NCI-H1048 (cell line): ENCODE measurements at regions not wholly inside any gene's neighbourhood (a gene's known extent, or its start where the extent isn't known, plus 50 kb on each side); places are given as distances from the start of the nearest gene placed in this dataset.

Experiments
- DNase-seq: peaks from one replicate; lab custom pipeline; 2025; lab: John Stamatoyannopoulos, UW

DNA sequence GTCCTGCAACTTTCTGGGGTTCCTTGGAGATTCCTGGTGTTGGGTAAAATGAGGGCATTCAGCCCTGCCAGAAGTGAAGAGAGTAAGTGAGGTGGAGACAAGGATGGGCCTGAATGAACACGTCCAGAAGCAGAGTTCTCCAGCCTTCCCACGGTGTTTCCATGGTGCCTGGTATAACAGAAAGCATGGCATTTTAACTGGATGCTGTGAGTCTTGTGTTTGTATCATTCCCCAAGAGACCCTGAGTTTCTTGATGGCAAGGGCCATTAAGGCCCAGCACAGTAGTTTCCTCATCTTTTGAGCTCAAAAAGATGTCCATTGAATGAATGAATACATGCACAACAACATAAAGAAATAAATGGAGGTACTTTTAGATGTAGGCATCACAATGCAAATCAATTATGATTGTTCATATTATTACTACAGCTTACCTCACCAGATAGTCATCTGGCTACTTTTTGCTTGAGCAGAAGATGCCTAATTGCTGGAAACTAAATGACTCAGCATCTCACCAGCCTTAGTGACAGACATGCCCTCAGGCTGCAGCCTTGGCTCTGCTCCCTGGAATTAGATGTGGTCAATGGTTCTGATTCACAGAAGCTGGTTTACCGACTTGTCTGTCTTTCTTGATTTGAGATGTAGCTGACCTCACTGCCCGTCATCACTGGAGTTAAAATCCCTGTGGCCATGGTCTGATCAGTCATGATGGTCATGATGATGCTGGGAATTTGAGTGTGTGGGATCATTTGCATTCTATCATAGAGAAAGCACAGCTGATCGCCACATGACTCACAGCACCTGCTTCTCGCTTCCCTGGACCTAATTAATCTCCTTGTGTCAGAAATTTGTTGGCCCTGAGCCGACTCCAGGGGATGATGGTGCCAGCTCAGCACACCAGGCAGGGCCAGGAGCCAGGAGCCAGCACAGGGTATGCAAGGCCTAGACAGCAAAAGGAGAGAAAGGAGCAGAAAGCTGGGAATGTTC, 83.9 kb downstream of the CXCL12 start:
- peak; percentile 74 for DNase-seq

GRCh38 chr10:44298713-44299112, 86.2 kb downstream of the CXCL12 start:
- DNase-seq, result no peak

DNA sequence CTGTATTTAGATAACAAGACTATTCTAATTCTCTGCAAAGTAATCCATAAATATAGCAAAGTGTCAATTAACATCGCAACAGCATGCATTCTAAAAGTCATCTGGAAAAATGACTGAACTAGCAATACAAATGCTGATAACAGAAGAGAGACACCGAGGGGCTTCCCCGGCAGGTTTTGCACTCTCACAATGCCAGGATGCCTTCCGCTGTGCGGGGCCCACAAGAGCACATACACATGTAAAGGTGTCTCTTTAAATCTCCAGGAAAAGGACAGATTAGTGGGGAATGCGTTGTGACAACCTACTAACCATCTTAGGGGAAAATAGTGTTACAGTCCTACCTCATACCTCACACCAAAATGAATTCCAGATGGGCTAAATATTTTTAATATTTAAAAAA, 86.9 kb downstream of the CXCL12 start:
- DNase-seq, result no peak

GRCh38 chr10:44295644-44296241, 89.2 kb downstream of the CXCL12 start:
- DNase-seq, result no peak

GRCh38 chr10:44294726-44295412, 90.0 kb downstream of the CXCL12 start:
- no peak for DNase-seq

DNA sequence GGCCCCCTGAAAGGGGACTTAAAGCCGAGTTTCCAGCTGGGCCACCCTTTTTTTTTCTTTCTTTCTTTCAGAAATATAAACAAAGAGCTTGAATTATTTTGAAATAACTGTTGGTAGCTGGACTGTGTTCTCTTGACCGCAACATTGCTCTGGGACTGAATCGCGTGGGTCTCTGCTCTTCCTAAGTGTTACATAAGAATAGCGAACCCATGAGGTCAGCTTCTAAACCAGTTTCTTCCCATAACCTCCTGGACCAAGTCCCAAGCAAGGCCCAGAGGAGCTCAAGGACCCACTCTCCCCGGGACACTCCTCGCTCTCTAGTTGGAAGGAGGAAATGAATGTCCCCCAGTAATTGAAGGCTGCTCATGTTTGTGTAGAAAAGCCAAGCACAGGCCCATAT, 91.1 kb downstream of the CXCL12 start:
- DNase-seq, result no peak

GRCh38 chr10:44293306-44293778, 91.6 kb downstream of the CXCL12 start:
- DNase-seq, result no peak

DNA sequence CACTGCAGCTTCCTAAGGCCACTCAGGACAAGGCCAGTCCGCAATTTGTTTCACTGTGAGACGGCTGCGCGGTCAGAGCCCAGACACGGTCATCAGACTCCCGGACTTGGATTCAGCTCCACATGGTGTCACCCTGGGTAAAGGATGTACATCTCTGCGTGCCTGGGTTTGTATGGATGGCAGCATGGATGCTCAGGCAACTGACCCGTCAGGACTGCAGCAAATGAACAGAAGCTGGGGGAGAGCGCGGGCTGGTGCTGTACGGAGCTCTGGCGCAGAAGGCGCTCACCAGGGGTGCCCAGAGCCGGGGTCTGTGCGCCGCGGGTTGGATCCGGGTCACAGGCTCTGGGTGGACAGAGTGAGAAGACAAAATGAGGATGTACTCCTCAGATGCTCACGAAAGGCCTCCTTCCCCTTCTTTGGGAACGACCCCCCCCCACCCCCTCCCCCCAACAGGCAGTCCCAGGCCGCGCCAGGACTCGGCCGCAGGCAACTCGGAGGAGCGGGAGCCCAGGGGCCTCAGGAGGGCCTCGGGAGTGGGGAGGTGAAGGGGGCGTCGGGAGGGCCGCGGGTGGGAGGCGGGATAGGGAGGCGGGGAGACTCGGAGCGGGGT, 92.4 kb downstream of the CXCL12 start:
- no peak for DNase-seq

GRCh38 chr10:44291091-44291490, 93.8 kb downstream of the CXCL12 start:
- DNase-seq, result no peak

DNA sequence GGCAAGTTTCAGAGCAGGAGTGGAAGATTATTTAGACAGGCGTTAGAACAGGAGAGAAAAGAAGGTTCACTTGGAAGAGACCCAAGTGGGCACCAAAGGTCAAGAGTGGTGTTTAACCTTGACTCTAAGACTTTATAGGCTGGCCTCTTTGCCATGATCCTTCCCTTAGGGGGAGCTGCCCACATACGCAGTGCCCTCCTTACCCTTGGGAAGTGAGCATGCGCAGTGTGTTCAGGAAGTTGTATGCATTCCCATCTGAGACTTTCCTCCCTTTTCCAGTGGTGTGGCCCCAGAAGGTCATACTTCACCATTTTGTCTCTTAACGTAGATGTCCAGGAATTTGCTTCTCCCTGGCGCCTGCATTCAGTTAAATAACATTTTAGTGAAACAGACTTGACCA, 95.8 kb downstream of the CXCL12 start:
- DNase-seq, result no peak

GRCh38 chr10:44287408-44287807, 97.5 kb downstream of the CXCL12 start:
- DNase-seq, result no peak

- DNase-seq, result no peak
These were observed 100.5 kb downstream of the CXCL12 start for GRCh38 chr10:44284198-44285084.

- no peak for DNase-seq
These were observed 102.1 kb downstream of the CXCL12 start for GRCh38 chr10:44282626-44283300.

DNA sequence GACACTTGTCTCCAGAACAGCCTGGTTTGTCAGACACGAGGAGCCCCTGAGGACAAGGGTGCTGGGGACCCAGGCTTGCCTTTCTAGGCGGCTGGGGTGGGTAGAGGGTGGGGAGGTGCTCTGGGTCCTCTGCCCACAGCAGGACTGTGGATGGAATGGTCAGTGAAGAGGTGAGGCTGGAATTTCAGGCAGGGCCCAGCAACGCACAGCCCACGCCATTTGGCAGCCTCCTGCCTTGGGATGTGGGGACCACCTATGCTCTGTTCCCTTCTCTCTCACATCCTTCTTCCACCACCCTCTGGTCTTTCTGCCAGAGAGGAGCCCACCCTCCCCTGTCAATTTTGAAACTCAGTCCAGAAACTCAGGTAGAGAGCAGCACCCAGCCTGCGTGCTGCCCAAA, 103.2 kb downstream of the CXCL12 start:
- no peak for DNase-seq

DNA sequence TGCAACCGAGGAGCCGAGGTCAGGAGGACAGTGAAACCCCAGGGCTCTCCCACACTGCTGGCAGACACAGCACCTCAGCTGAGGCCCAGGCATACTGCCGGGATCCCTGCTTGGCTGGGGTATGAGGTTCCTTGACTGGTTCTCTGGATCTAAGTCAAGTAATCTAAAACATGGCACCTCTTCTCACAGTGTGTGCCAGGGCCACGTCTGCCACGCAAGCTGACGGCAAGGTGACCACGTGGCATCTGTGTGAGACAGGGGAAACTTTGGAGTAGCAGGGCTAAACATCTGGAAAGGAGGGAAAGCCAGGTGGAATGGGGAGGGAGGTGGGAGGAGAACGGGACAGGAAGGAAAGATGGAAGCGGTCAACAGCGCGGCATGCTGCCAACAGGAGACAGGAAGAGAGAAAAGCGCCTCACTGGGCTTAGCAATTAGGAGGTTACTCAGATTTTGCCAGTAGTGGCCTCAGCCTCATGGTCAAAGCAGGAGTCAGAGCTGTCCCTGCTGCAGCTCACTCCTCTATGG, 103.7 kb downstream of the CXCL12 start:
- no peak for DNase-seq

GRCh38 chr10:44280226-44281014, 104.5 kb downstream of the CXCL12 start:
- no peak for DNase-seq

- DNase-seq, result no peak
These were observed 105.3 kb downstream of the CXCL12 start for GRCh38 chr10:44279426-44280126.

DNA sequence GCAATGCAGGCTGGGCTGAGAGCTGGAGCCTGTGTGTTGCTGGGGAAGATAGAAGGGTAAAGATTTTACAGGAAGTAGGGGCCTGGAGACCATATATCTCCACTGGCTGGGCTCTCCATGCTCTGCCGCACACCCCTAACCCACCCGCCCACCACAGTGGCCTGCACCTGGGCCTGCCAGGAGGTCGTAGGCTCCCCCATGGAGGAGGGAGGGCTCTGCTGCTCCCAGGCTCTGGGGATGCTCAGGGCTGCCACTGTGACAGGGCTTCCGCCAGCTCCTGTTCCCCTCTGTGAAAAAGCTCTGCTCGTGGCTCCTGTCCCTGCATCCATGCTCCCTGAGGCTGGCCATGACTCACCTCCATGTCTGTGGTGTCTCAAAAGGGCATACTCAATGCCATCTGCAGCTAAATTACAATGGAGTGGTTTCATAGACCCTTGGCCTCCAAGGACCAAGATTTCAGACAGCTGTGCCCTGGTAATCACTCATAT, 106.0 kb downstream of the CXCL12 start:
- DNase-seq, result no peak
